ENCODE measurements at regions not wholly inside any gene's neighbourhood (a gene's known extent, or its start where the extent isn't known, plus 50 kb on each side); places are given as distances from the start of the nearest gene placed in this dataset.

DNA sequence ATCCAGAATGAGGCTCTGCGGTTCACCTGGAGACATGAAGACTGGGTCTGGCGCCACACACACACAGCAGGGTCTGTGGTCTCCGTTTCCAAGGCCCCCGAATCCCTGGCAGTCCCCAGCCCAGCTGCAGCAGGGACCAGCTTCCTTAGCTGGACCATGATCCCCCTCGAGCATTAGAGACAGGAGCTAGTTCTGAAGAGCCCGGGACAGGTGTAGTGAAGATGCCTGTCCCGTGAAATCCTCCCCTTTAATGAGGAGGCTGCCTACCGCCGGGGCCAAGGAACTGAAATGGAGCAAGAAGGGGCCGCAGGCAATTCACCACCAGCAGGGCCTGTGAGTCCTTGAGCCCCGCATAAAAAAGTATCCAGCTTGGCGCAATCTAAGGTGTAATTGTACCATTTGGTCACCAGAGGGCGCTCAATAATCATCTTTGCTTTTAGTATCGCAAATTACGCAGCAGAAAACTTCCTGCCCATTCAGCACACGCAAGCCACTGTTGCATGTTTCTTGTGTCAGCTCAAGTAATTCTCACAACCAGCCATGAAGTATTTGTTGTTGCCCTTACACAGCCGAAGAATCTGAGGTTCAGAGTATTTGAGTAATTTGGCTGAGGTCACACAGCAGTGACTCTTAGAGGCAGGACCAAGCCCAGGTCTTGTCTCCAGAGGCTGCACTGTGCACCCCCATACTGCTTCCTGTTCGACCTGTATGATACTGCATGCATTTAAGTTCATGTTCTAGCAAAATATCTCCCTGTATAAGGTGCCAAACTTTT is 54.3 kb upstream of the PPP2R5C start:
- peak; percentile 25 to 57 for DNase-seq

DNA sequence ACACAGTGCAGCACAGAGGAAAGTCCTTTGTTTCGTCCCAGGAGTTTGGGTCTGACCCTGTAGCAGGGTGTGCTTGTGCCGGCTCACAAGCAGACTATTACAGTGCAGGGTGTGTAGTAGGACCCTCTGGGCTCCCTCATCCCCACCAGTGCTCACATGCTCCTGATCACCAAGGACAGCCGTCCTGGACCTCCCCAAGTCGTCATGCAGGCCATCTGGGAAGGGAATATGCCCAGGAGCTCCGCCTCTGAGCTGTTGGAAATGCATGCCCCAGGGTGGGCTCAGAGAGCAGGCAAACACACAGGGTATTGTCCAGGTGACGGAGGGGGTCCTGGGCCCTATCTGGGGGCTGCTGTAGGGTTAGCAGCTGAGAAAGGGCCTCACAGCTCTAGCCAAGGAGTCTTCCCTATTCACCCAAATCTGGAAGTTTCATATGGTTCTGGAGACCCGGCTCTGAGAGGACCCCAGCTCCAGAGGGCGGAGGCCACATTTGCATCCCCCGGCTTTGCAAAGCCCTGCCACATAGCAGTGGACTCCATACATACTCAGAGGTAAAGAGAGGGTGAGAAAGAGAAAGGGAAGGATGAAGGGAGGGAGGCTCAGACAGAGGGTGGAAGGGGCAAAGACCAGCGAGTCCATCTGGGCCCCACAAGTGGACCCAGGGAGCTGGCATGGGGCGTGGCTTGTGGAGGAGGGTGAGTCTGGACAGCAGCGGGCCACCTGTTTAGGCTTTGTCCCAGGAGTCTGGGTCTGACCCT is 53.5 kb upstream of the PPP2R5C start:
- no peak for DNase-seq

DNA sequence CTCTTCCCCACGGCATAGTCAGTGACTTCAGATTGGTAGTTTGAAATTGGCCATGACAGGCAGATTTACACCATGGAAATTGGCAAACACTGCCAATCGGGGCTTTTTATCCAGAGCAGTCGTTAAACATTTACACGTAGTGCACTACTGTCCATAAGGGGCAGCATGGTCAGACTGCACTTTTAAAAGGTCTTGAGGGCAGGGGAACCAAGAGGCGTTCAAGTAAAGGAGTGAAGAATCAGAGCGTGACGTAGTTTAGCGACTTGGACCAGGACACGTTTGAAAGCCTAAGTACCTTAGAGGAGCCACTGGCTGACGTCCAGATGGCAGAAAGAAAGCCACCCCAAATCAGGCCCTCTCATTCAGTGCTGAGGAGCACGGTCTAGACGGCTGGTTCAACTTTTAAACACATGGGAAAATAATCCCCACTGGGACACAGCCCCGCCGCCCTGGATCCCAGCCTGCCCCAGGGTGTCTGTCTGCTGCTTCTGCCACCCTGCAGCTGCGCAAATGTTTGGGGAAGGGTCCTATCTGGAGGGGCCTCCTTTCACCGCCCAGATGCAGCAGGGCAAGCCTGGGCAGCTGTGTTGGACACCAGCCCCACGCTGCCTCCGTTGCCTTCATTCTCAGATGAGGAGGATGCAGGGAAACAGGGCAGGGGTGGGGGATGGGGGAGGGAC is 52.5 kb upstream of the PPP2R5C start:
- no peak for DNase-seq

DNA sequence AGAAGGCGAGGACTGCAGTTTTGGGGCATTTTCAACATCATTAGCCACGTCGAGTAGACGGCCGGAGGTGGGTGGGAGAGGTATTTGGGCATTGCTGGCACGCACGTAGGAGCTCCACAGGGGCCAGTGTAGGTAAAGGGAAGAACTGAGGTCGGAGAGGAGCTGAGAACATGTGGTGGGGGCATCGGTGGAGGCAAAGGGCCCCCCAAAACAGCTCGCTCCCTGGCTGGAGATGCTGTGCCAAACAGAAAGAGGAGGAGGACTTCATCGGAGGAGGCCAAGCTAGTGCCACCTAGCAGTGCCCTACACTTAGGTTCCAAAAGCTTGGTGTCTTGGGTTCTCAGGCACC is 52.0 kb upstream of the PPP2R5C start:
- no peak for DNase-seq

DNA sequence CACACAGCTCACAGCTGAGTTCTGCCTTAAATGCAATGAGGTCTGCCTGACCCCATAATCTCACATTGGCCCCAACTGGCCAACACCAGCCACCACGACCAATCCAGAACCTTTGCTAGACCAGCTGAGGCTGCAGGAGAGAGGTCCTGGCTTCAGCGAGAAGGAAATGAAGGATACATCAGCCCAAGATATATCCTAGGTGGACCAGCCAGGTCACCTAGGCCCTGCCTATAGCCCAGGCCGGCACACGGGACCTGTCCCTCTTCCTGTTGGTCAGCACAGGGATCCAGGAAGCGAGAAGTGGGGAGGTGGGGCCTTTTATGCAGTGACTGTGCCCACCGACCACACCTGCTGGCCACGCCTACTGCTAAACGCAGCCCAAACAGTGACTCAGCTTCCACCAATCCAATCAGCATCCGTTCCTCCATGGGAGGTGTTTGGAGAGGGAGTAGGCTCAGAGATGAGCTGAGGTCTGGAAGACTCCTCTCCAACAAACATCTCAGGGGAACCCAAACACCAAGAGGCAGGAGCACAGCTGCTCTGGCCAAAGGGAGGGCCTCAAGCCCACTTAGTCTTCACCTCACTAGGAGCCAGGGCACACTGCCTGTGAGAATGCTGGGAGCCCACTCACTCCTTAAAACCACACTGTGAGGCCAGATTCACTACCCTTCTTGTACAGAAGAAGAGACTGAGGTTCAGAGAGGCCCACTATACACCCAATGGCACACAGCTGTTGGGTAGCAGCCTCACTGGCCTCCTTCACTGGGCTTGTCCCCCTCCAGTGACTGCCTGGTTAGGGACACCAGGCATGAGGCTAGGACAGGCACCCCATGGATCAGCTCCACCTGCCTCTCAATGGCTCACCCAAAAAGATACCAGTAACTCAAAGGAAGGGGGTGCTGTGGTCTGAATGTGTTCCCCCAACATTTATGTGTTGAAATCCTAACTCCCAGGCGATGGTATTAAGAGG is 51.3 kb upstream of the PPP2R5C start:
- DNase-seq = no peak

DNA sequence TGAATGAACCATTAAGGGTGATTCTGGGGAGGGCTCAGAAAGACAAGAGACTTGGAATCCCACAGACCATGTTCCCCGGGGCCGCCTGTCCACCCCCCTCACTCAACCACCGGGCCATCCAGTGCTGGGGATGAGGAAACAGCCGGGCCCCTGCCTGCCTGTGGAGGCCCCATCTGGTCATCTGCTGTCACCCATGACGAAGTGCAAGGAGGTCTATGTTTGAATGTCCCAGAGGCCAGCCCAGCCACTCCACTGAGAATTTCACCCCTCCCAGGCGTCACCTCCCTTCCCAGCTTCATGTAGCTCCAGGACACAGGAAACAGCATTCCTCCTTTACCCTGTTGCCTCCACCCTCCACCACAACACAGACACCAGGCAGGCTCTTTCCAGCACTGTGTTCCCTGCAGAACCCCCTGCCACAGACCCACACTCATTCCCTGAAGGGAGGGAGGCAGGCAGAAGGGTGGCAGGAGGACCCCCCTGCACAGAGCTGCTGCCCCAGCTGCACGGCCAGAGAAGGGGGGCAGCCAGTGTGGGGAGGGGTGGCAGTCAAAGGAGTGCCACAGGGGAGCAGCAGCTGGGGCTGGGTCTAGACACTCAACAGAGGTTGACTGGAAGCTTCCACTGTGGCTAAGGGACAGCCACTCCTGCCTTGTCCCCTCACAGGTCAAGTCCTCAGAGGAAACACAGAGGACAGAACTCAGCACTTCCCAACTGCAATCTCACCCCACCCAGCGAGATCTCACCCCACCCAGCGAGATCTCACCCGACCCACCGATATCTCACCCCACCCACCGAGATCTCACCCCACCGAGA is 50.3 kb upstream of the PPP2R5C start:
- no peak for DNase-seq

All from stimulated activated CD4-positive, alpha-beta T cell treated with anti-CD3 and anti-CD28 coated beads, Interleukin-4, amount 100 ng/mL, for 4 hours (primary cell).